IPS DF 19.7 (cell line): ENCODE measurements at regions not wholly inside any gene's neighbourhood (a gene's known extent, or its start where the extent isn't known, plus 50 kb on each side); places are given as distances from the start of the nearest gene placed in this dataset.
A peak's percentile ranks its signal among the peaks of the same experiment; 100 is the strongest.
"Not testable (repeated sequence)": the region's sequence is repeated elsewhere in the genome, so short reads cannot be mapped to it uniquely, and the experiment has no call there.

Experiments
- DNase-seq: peaks from one replicate; pipeline ENCODE4 v3.0.0-alpha.2; 2013; ENCODE audit warnings: low read depth, low spot score

DNA sequence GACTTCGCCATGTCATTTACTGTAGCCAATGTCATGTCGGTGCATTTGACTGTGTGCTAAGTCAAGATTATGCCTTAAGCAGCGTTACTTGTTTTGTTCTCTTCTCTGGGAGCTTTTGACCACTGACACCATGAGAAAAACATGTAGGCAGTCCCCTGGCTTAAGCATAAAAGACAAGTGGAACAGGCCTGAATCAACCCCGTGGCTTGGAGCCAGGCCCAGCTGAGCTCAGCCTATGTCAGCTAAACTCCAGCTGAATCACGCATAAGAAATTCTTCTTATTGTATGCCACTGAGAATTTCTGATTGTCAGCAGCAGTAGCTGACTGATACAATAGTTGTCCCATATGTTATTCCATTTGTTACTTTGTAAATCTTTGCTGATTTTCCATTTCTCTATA, 261.9 kb downstream of the CBLL2 start:
- DNase-seq = no peak

GRCh38 chrX:22536746-22537304, 264.1 kb downstream of the CBLL2 start:
- no peak for DNase-seq

- no peak for DNase-seq
Measured at GRCh38 chrX:22538580-22538979, 265.9 kb downstream of the CBLL2 start.

DNA sequence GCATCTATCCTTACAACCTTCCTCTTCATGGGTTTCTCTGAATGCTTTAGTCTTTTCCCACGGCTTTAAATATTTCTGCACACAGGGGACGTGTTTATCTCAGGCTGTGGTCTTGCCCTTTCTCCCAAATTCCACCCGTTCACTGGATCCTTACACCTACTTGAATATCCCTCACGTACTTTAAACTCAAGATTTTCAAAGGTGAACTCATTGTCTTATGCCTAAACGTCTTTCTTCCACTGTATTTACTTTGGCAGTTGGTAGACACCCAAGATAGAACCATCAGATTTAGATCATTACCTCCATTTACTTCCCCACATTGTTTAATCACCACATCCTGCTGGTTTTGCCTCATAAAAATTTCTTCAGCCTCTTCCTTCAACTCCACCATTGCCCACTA, 269.2 kb downstream of the CBLL2 start:
- no peak for DNase-seq

- DNase-seq = no peak
Measured at GRCh38 chrX:22542641-22543040, 269.9 kb downstream of the CBLL2 start.

DNA sequence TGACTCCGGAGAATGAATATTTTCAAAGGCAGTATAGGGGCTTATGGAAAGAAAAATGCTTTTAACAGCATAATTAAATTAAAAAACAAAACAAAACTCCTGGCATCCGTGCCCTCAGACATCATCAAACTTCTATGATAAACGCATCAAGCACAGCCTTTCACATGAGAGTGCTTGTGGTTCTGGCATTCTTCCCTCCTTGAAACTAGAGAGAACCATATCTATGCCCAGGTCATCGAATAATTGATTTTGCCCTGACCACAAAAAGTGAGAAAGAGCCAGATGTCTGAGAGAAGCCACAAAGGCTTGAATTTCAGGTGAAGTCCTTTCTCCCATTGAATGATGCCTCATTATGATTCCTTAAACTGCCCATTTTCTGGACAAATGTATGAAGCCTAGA, 286.8 kb downstream of the CBLL2 start:
- no peak for DNase-seq

DNA sequence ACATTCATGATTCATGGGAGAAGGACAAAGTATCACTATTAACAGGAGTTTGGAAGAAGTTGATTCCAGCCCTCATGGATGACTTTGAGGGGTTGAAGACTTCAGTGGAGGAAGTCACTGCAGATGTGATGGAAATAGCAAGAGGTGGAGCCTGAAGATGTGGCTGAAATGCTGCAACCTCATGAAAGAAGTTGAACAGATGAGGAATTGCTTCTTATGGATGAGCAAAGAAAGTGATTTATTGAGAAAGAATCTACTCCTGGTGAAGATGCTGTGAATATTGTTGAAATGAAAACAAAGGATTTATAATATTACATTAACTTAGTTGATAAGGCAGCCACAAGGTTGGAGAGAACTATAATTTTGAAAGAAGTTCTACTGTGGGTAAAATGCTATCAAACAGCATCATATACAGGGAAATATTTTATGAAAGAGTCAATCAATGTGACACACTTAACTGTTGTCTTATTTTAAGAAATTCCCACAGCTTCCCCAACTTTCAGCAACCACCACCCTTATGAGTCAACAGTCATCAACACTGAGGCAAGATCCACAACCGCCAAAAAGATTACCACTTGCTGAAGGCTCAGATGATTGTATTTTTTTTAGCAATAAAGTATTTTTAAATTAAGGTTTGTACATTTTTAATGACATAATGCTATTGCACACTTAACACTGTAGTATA, 302.6 kb downstream of the CBLL2 start:
- no peak for DNase-seq

- DNase-seq = no peak
Measured at GRCh38 chrX:22577181-22577580, 304.5 kb downstream of the CBLL2 start.

DNA sequence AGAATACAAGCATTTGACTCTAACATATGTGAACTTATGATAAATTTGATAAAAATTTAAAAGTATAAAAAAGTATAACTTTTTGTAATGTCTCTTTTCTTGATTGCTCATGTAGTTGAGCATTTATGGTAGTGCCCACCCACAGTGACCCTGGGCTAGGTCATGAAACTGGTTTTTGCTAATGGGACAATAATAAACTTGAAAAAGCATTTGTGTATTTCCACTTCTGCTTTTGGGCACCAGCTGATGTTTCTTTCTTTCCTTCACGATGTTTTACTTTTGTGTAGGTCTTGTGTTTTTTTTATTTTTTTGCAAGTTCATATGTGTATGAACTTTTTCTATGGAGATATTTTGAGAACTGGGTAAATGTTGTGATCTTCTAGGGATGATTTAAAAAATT, 313.1 kb downstream of the CBLL2 start:
- DNase-seq = no peak

DNA sequence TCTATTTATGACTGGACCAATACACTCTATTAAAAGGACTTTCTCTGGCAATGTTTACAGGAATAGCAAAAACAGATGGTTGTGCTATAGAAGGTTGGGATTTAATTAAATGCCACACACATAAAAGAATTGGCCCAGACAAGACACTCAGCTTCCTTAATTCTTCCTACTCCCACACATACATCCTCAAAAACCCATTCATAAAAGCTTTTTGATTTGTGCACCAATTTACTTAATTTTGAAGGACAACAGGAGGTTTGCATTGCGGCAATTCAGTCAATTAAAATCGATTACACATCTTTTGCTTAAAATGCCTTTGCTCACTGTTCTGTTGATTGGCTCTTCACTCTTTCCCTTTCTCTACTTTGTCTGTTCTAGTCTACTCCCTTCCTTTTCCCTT, 317.1 kb downstream of the CBLL2 start:
- DNase-seq = no peak

GRCh38 chrX:22594766-22595165, 322.1 kb downstream of the CBLL2 start:
- no peak for DNase-seq

DNA sequence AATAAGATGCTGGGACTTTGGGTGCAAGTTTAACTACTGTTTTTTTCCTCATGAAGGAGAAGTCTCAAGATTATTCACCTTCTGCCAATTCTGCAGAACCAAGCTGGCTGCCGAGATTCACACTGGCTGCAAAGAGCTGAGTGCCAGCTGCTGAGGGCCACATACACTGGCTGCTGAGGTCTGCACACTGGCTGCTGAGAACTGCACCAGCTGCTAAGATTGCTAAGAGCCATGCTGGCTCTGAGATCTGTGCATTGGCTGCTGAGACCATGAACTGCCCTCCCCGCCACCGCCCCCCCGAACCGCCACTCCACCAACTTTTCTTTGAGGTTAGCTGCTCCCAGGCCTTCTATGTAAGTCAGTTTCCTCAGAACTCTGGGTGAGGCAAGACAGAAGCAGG, 330.3 kb downstream of the CBLL2 start:
- DNase-seq = no peak

GRCh38 chrX:22609452-22609851, 336.7 kb downstream of the CBLL2 start:
- not testable (repeated sequence) for DNase-seq

DNA sequence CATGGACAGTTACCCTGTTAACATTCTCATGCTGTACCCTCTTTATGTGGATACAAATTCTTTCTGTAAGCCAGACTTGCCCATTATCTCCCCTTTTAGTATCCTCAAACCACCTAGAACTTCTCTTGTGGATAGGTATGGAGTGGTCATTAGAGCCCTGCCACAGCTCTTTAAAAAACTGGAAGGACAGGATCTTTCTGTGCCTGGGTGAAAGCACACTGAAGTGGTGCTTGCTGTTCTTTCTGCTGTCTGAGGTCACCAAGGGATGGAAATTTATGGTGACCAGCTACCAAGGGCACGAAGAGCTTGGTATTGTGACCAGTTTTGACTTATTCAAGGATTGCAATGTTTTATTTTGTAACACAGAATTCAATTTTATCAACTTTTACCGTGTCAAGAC, 344.2 kb downstream of the CBLL2 start:
- no peak for DNase-seq

- DNase-seq = no peak
Measured at GRCh38 chrX:22627576-22627975, 354.9 kb downstream of the CBLL2 start.

DNA sequence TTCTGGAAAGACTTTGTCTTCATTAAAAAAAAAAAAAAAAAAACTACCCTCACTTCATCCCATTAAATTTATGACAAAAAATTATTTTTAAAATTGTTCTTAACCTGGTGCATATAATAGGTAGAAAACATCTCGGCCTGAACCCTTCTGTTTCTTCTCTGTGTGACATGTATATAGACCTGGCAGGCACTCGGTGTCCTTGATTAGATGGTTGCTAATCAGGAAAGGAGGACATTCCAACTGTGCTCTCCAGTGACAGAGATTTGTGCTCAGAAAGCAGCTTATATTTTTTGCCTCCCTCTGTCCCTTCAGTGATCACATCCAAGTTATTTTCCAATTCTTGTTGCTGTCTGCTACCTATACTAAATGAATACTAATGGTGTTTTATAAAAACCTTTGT, 355.6 kb downstream of the CBLL2 start:
- no peak for DNase-seq

GRCh38 chrX:22629105-22629725, 356.5 kb downstream of the CBLL2 start:
- no peak for DNase-seq

DNA sequence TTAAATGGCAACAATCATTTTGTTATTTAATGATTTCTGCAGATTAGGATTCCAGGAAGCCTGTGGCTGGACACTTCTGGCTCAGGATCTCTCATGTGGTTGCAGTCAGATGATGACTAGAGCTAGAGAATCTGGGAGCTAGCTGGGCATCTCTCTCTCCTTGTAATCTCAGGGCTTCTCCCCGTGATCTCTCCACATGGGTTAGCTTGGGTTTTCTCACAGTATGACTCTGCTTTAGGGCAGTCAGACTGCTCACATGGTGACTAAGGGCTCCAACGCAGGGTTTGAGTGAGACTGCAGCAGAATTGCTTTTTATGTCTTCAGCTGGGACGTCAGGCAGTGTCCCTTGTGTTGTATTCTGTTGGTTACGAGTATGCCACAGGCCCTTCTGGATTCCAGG, 361.4 kb downstream of the CBLL2 start:
- no peak for DNase-seq

DNA sequence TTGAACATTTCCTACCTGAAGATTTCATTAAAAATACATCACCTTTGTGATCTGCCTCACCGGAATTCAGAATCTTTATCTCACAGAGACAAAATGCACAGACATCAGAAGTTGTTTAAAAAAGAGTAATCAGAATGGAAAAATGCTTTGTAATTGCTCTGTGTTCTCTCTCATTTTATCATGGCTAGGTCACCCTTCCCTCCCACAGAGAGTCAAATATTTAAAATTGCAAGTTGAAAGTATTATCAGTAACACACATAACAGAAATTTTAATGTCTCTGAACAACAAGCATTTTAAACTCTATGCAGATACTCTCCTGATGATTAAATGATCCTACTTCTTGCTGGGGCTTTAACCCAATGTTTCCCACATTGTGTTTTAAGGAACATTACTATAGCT, 362.0 kb downstream of the CBLL2 start:
- DNase-seq = no peak

DNA sequence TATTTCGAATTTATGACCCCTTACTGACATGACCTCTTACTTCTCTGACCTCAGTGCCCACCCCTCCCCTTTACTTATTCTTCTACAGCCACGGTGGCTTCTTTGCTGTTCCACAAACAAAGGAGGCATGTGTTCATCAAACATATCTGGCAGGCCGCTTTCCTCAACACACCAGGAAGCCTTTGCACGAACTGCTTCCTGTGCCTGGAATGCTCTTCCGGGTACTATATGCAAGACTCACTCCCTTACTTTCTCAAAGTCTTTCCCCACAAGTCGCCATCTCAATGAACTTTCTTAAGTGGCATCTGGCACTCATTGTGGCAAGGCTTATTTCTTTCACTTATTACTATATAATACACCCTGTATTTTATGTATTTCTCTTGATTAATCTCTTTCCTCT, 351.5 kb upstream of the DDX53 start:
- DNase-seq = no peak

DNA sequence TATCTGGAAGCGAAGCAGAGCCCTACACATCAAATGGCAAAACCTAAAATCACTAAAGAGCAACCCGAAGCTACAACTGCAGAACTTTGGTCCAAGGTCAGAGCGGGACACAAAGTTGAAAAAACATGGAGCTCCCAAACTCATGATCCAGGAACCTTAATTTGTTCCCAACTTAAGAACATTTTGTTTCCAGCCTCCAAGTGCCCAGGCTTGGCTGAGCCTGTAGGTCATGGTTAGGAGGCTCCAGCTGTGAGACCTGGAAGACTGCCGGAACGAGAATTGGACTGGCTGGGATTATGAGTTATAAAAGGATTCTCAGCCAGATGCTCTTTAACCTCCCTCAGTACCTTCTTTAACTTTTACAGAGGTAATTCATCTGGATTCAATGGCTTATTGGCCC, 349.1 kb upstream of the DDX53 start:
- DNase-seq = no peak

- peak; percentile 38 for DNase-seq
Measured at GRCh38 chrX:22652596-22652995, 347.2 kb upstream of the DDX53 start.

- no peak for DNase-seq
Measured at GRCh38 chrX:22660756-22661155, 339.0 kb upstream of the DDX53 start.
